Neural crest cell (in vitro differentiated cells): ENCODE measurements at regions not wholly inside any gene's neighbourhood (a gene's known extent, or its start where the extent isn't known, plus 50 kb on each side); places are given as distances from the start of the nearest gene placed in this dataset.

Experiments used
- DNase-seq: peaks from one replicate; pipeline ENCODE4 v3.0.0; 2021; ENCODE audit warnings: low read depth, mixed read lengths, low spot score
- H3K27ac Mint-ChIP-seq: one replicate; pipeline ENCODE4 v1.8.0; 2021; ENCODE audit warnings: mild to moderate bottlenecking, mixed read lengths; ENCODE audit not compliant: unreplicated experiment
- H3K27me3 Mint-ChIP-seq: 2 replicates; pipeline ENCODE4 v1.8.0; 2021; ENCODE audit warnings: low read depth, mild to moderate bottlenecking, mixed read lengths
- H3K36me3 Mint-ChIP-seq: 2 replicates; pipeline ENCODE4 v1.8.0; 2021; ENCODE audit warnings: low read depth, mild to moderate bottlenecking, mixed read lengths
- H3K4me1 Mint-ChIP-seq: 2 replicates; pipeline ENCODE4 v1.8.0; 2021; ENCODE audit warnings: mixed read lengths
- H3K4me3 Mint-ChIP-seq: one replicate; pipeline ENCODE4 v1.8.0; 2021; ENCODE audit warnings: mild to moderate bottlenecking, mixed read lengths
- H3K9me3 Mint-ChIP-seq: 2 replicates; pipeline ENCODE4 v1.8.0; 2021; ENCODE audit warnings: mixed read lengths
- CTCF ChIP-seq: fragments of 200-600 bp; sonication (generic); conservative IDR thresholded peaks from 2 replicates; pipeline ENCODE4 v1.5.0; 2021; ENCODE audit warnings: antibody characterized with exemption, mild to moderate bottlenecking

GRCh38 chr22:22185217-22185616 is 59.4 kb upstream of the VPREB1 start:
- TF ChIP-seq CTCF, result no peak
- no peak for DNase-seq
- Mint-ChIP-seq H3K4me3 (no peak overlapping the region), H3K27me3 (peaks cover 95% of the 10 kb centered on the region), H3K36me3 (no peaks in the 10 kb centered on the region), H3K27ac (no peak overlapping the region), H3K4me1 (peaks cover 4% of the 10 kb centered on the region), H3K9me3 (peaks cover 4% of the 10 kb centered on the region)

- peaks cover 95% of the 10 kb centered on the region for H3K27me3 Mint-ChIP-seq
- no peak overlapping the region for H3K4me3 Mint-ChIP-seq
- no peak for TF ChIP-seq CTCF
- H3K27ac Mint-ChIP-seq, result no peak overlapping the region
- peaks cover 4% of the 10 kb centered on the region for H3K4me1 Mint-ChIP-seq
- H3K36me3 Mint-ChIP-seq, result no peaks in the 10 kb centered on the region
- DNase-seq, result no peak
- H3K9me3 Mint-ChIP-seq, result no peaks in the 10 kb centered on the region
Measured at GRCh38 chr22:22184277-22184807, 60.2 kb upstream of the VPREB1 start.

- no peaks in the 10 kb centered on the region for H3K9me3 Mint-ChIP-seq
- H3K4me3 Mint-ChIP-seq, result no peak overlapping the region
- H3K27me3 Mint-ChIP-seq, result peaks cover 97% of the 10 kb centered on the region
- H3K27ac Mint-ChIP-seq, result no peak overlapping the region
- H3K36me3 Mint-ChIP-seq, result no peaks in the 10 kb centered on the region
- TF ChIP-seq CTCF, result no peak
- no peak for DNase-seq
- H3K4me1 Mint-ChIP-seq, result peaks cover 4% of the 10 kb centered on the region
Measured at GRCh38 chr22:22182990-22183264, 61.7 kb upstream of the VPREB1 start.

GRCh38 chr22:22182218-22182989 is 62.2 kb upstream of the VPREB1 start:
- H3K4me3 Mint-ChIP-seq, result no peak overlapping the region
- no peak overlapping the region for H3K27ac Mint-ChIP-seq
- H3K9me3 Mint-ChIP-seq, result no peaks in the 10 kb centered on the region
- DNase-seq, result no peak
- TF ChIP-seq CTCF, result no peak
- H3K36me3 Mint-ChIP-seq, result no peaks in the 10 kb centered on the region
- H3K27me3 Mint-ChIP-seq, result peaks cover 97% of the 10 kb centered on the region
- H3K4me1 Mint-ChIP-seq, result peaks cover 3% of the 10 kb centered on the region

- no peak overlapping the region for H3K4me3 Mint-ChIP-seq
- no peaks in the 10 kb centered on the region for H3K36me3 Mint-ChIP-seq
- H3K27ac Mint-ChIP-seq, result no peak overlapping the region
- no peaks in the 10 kb centered on the region for H3K9me3 Mint-ChIP-seq
- no peak for DNase-seq
- H3K27me3 Mint-ChIP-seq, result peaks cover 97% of the 10 kb centered on the region
- no peak for TF ChIP-seq CTCF
- no peaks in the 10 kb centered on the region for H3K4me1 Mint-ChIP-seq
Measured at GRCh38 chr22:22181341-22181850, 63.2 kb upstream of the VPREB1 start.
